ENCODE measurements at regions not wholly inside any gene's neighbourhood (a gene's known extent, or its start where the extent isn't known, plus 50 kb on each side); places are given as distances from the start of the nearest gene placed in this dataset.

DNA sequence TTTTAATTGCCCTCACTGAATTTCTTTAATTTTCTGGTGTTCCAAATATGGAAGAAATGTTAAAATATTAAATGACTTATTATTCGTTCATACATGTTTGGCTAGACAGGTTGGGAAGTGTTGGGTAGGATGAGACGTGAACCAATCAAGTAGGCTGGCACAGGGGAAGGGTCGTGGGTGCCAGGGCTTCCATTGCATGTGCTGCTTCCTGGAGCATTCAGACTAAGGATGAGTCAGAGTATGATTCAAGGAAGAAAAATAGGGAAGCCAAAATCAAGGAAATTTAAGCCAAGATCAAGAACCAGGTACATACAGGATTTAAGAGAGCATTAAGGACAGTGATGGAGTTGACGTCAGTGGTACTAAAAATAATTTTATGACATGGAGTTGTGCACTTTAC is 2068.0 kb downstream of the MAT2B start:
- DNase-seq (ENCODE audit: low read depth) = no peak

DNA sequence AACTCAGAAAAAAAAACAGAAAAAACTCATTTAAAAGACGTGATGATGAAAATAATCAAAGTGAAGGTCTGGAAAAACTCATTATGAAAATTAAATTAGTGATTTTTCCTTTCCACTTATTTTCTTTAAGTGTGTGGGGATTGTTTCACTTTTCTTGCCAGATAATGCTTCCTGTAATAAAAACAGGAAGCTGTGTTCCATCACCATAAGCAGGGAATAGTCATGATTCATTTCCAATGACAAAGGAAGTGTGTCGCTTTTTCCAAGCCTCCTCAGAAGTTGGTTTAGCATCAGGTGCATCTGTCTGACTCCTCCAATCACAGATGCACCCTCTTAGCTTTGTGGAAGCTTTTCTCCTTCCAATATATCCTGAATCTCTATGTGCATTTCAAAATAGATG is 2068.7 kb downstream of the MAT2B start:
- DNase-seq (ENCODE audit: low read depth) = no peak

DNA sequence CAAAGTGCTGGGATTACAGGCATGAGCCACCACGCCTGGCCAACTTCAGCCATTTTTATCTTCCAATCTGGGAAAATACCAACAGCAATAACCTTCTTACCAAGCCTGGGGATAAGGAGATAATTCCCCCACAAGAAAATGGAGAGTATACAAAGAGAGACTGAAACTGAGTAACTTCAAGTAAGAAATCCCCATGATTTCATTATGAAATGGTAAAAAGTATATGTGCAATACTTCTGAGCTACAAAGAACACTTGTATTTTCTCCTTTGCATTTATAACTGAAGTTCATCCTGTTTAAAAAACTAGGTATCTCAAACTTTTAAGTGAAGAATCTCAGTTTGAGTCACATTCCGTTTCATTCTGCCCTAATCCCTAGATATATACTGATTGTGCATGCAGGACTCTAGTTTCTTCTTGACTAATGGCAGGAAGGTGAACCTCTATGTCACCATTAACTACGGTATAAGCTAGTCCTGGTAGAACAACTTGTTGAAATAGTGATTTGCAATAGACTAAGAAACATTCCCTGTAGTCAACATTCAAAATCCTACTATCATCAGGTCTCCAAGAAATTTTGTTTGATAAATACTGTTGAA is 2071.4 kb downstream of the MAT2B start:
- no peak for DNase-seq (ENCODE audit: low read depth)

DNA sequence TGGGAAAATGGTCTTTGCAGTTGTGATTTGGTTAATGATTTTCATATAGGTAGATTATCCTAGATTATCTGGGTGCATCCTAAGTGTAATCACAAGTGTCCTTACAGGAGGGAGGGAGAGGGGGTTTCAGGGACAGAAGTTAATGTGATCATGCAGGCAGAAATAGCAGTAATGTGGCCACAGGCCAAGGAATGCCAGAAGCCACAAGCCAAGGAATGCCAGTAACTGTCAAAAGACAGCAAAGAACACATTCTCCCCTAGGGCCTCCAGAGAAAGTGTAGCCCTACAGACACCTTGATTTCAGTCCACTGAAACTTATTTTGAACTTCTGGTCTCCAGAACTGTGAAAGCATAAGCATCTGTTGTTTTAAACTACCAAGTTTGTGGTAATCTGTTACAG is 2074.5 kb downstream of the MAT2B start:
- DNase-seq (ENCODE audit: low read depth) = no peak

DNA sequence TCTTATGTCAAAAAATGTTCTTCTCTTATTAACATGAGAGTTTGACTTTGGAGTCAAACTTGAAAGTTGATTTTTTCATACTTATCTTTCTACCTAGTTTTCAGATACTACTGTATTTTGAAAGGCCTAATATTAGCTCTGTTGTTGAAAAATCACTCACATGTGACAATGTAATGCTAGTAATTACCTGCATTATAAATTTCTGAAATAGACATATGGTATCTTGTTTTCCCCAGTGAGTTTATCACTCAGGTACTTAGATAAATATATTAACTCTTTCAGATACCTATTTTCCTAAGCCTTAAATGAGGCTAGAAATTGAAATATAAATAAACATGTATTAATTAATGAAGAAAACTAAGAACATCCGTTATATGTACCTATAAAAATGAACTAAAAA is 2089.3 kb downstream of the MAT2B start:
- DNase-seq (ENCODE audit: low read depth) = no peak

DNA sequence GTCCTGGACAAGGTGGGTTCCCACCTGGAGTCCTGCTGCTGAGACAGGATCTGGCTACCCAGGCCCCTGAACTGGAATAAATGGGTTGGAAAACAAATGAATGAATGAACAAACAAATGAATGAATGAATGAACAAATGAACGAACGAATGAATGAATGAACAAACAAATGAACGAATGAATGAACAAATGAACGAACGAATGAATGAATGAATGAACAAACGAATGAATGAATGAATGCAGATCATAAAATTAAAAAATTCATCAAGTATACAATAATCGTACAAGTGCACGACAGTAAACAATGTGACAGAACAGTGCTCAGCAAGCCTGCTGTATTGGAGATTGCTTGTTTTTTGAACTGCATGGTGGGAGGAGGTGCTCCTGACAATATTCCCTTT is 2097.1 kb downstream of the MAT2B start:
- no peak for DNase-seq (ENCODE audit: low read depth)

DNA sequence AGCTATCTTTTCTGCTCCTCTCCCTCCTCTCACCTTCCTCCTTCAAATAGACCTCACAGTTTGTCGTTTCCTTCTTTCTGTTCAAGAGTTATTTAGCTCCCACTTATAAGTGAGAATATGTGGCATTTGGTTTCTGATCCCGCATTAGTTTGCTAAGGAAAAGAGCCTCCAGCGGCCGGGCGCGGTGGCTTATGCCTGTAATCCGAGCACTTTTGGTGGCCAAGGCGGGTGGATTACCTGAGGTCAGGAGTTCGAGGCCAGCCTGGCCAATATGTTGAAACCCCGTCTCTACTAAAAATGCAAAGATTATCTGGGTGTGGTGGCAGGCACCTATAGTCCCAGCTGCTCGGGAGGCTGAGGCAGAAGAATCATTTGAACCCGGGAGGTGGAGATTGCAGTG is 2101.6 kb downstream of the MAT2B start:
- no peak for DNase-seq (ENCODE audit: low read depth)

DNA sequence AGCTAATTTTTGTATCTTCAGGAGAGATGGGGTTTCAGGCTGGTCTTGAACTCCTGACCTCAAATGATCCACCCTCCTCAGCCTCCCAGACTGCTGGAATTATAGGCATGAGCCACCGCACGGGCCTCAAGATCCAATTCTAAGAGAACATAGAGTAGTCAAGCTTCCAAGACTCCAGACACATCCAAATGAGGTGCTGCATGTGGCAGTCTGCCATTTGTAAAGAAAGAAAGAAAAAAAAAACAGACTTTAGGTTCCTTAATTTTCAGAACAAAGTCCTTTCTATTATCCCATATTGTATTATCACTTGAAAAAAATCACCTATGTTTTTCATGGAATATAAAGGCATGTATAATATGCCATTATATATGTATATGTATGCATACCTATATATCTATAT is 2104.5 kb downstream of the MAT2B start:
- no peak for DNase-seq (ENCODE audit: low read depth)

DNA sequence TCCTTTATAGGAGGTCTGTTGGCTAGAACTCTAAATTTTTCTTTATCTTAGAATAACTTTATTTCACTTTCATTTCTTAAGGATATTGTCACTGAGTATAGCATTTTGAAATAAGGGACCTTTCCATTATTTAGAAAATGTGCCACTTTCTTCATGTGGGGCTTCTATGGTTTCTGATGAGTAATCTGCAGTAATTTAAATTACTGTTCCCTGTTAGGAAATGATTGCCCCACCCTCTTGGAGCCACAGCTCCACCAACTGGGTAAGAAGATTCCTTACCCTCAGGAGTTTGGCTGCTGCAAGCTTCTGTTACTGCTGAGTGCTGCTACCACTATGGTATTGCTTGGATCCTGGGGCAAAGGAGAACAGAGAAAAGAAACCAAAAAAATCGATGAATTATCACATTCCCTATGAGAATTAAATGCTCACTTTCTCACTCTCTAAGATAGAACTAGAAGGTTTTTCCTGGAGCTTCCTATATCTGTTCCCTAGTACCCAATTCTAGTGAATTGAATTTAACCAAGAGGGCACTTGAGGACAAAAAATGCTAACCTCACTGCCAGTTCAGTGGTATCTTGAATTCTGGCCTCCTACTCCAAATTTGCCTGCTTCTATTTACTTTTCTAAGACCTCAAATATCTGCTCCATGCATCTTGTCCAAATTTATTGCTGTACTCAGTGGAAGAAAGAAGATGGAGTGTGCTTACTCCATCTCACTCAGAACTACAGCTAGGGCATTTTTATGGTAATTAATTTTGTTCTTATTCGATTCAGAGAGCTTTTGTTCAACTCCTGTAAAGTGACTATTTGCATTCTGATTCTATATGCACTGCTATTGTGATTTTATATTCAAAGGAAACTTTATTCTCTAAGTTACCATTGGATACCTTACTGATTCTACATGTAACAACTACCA is 2111.3 kb downstream of the MAT2B start:
- no peak for DNase-seq (ENCODE audit: low read depth)

DNA sequence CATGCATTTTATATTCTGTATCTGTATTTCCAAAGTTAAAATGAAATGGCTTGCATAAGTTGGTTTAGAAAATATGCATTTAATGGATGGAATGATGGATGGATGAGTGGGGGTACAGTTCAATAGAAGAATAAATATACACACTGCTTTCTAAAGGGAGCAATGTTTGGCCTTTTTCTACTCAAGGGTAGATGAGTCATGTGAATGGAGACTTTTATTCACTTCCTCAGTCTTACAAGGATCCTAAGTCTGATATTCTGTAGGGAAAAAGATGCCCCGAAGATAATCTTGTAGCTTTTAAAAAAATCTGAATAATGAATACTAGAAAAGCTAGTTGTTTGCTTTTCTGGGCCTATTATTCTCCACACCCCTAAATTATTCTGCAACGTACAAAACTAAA is 2112.1 kb downstream of the MAT2B start:
- DNase-seq (ENCODE audit: low read depth) = no peak

DNA sequence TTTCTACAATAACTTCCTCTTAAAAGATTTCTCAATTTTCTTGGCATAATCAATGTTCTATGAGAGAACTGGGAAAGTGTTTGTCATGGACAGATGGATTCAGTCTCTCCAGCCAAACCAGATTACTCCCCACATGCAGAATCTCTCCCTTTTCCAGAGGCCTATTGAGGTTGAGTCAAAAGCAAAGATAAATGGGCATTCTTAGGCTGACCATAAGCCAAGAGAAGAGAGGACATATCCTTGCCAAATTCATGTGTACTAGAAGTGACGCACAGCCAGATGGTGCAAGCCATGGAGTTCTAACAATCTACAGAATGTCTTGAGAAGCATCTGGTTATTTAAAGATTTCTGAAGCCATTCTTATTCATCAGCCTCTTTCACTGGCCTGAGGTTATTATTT is 2115.0 kb downstream of the MAT2B start:
- no peak for DNase-seq (ENCODE audit: low read depth)

DNA sequence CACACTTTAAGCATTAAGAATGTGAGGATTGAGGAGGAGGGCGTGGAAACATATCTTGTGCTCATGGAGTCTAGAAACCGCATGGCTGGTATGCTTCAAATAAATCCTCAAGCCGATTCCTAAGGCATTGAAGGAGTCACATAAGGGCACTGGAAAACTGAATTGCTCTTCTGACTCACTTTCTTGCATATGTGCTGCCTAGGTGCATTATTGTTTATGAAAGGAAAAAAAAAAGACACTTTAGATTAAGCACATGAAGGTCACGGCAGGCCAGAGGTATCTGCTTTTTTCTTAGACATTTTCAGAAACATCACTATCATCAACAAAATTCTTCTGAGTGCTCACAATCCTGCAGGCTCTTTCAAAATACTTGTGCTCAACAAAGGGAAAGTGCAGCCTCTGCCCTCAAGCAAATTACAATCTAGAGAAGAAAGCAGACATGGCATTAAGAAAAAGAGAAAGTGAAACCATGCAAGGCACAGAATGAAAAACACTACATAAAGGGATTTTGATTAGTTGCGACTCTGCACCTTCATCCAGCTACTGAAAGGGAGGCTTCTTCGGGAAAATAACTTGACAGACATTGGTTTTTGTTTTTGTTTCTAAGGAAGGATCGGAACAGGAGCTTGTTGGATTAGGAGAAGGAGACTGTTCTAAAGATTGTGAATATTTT is 2117.6 kb downstream of the MAT2B start:
- no peak for DNase-seq (ENCODE audit: low read depth)

DNA sequence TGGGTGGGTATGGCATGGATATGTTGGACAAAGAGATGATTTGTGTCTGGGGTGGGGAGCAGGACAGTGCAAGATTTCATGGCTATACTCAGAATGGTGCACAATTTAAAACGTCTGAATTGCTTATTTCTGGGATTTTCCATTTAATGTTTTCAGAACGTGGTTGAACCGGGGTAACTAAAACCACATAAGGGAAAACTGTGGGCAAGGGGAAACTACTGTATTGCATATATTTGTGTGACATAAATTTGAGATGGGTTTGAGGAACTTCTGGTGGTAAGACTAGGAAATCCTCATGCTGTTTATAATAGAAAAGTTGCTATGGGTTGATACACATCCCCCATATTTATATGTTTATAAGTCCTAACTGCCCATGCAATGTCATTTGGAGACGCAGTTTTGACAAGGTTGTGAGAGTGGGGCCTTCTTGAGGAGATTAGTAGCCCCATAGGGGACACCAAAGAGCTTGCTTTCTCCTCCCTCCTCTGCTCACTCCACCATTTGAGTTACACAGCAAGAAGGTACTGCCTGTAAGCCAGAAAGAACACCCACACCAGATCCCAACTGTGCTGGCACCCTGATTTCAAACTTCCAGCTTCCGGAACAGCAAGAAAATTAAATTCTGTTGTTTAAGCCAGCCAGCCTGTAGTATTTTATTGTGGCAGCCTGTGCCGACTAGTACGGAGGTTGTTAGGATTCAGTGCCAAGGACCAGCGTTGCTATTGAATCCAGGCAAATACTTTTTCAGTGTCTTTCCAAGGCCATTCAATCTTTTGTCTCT is 2118.9 kb downstream of the MAT2B start:
- DNase-seq (ENCODE audit: low read depth) = no peak

DNA sequence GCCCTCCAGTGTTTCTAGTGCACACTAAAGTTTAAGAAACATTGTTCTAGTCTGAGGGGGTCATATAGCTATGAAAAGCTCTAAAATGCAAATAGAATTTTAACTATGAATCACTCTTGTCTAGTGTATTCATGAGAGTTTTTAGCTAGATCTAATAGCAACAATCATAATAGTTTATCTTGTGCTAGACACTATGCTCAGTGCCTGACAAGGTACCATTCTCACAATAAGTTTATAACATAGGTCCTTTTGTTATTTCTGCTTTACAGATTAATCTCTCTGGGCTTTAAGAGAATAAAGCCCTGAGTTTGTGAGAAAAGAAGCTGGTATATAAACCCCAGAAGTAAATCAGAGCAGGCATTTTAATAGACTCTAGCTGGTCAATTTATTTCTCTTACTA is 2120.7 kb downstream of the MAT2B start:
- DNase-seq (ENCODE audit: low read depth) = no peak

DNA sequence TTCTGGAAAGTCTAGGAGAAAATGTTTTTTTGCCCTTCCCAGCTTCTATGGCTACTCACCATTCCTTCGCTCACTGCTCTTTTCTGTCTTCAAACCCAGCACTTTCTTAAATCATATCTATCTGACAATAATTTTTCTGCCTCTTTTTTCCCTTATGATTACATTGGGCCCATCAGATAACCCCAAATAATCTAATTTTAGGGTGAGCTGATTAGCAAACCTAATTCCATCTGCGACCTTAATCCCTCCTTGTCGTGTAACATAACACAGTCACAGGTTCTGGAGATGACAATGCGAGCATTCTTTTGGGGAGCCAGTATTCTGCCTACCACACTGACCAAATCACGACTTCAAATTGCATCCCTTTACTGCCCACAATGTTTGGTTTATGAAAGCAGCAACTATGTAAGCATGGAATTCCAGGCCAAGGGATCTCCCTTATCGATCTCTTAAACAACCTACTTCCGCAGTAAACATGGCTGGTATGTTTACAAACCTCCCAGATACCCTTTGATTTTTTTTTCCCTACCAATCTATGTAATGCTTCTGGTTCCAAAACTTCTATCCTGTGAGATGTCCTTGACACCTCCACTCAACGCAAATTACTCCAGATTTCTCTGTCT is 2122.2 kb downstream of the MAT2B start:
- no peak for DNase-seq (ENCODE audit: low read depth)

DNA sequence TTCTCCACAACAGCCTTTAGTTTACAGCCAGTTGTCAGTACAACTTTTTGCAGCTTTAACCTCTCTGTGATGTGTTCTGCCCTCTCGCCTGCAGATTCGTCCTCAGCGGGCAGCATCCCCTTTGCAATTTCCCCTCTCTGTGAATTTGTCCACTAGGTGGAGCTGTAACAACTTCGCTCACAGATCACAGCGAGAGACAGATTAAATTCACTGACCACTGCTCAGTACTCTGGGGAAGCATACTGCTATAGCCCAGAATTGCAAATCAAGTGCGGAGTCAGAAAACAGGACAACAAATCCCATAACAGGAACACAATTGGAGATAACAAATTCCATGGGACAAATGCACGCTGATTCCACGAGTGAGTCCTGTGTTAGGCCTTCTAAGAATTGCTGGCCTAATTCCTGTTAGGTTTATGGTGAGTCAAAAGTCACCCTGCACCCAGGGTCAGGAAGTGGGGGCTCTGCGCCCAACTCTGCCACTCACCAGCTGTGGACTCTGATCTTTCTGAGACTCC is 2124.9 kb downstream of the MAT2B start:
- peak; percentile 5 for DNase-seq (ENCODE audit: low read depth)

DNA sequence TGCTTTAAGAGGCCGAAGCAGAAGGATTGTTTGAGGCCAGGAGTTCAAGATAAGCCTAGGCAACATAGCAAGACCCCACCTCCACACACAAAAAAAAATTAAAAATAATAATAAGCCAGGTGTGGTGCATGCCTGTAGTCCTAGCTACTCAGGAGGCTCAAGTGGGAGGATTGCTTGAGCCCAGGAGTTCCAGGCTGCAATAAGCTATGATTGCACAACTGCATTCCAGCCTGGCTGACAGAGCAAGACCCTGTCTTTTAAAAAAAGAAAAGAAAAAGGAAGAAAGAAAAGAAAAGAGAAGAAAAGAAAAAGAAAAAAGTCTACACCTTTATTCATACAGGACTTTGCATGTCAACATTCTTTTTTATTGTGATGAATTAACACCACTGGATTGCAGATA is 2125.8 kb downstream of the MAT2B start:
- no peak for DNase-seq (ENCODE audit: low read depth)

DNA sequence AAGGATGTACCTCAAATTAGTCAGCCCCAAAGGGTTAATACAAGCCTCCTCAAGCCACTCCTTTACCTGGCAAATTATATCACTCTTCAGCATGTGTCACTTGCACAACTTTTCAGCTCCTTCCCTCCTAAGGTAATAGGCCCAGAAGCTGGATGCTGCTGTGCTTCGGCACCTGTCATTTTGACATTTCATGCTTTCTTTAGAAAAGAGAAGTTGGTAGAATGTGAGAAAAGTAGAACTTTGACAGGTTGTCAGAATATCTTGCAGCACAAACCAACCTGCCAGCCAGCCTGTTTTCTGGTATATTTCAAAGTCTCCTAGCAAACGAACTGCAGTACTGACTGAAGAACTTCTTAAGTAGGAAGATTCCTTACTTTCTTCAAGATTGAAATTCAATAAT is 2136.9 kb downstream of the MAT2B start:
- no peak for DNase-seq (ENCODE audit: low read depth)

DNA sequence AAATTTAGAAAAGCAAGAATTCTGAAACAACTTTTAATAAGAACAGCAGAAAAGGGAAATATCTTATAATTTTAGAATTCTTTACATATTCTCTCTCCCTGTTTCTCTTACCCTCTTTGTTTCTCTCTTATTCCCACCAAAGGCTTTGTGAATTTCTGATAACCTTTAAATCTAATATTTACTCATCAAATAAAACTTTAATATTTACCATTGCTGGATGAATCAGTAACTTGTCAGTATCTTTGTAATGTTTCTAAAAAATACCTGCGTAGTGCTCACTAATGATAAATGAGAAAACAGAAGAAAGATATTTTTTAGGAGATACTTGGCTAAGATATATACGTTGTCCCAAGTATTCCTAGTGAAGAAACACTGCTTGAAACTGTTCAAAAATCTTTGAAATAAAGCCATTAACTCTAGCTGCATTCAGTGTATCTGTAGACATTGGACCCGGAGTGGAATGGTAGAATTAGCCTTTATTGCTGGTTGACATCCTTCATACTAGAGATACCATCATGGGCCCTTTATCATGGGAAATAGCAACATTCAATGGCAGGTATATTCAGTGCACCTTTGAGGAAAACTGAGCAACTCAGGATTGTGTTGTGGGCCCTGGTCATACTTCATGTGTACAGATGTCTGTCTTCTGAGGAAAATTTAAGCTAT is 2160.4 kb downstream of the MAT2B start:
- DNase-seq (ENCODE audit: low read depth) = no peak

DNA sequence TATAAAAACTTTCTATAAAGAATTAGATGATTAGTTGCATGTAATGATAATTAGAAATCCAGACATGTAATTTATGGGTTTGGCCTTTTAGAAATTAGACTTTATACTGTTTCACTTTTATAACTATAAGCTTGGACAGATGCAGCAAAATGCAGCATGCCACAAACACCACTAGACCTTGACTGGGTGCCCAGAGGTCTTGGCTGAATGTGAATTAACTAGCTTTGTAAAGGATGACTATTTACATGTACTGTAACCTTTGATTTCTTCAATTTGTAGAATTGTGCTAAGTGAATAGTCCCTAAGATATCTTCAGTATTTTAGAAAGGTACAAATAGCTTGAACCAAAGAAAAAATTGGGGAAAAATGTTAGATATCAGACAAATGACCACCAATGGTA is 2168.1 kb downstream of the MAT2B start:
- DNase-seq (ENCODE audit: low read depth) = no peak

Data from myocyte (in vitro differentiated cells).